OCI-LY1 (cell line): ENCODE measurements at regions not wholly inside any gene's neighbourhood (a gene's known extent, or its start where the extent isn't known, plus 50 kb on each side); places are given as distances from the start of the nearest gene placed in this dataset.

Experiments
- H2AFZ ChIP-seq: fragments of 200-600 bp; sonication (generic), shearing (Covaris generic); 2 replicates; pipeline ENCODE4 v1.6.0; 2014; ENCODE audit warnings: antibody characterized with exemption, mild to moderate bottlenecking, low read length
- H3F3A ChIP-seq: fragments of 200-600 bp; sonication (generic), shearing (Covaris generic); 2 replicates; pipeline ENCODE4 v1.6.0; 2014; ENCODE audit warnings: mild to moderate bottlenecking, antibody characterized with exemption, low read length, moderate library complexity; ENCODE audit not compliant: insufficient read depth
- H3K27ac ChIP-seq: fragments of 200-600 bp; sonication (generic); 2 replicates; pipeline ENCODE4 v1.5.1; 2014; ENCODE audit warnings: low read length, mixed run types, mild to moderate bottlenecking, low read depth; ENCODE audit not compliant: poor library complexity, severe bottlenecking
- H3K27me3 ChIP-seq: fragments of 200-600 bp; sonication (generic); 2 replicates; pipeline ENCODE4 v1.6.0; 2014; ENCODE audit warnings: antibody characterized with exemption, mild to moderate bottlenecking, low read length, moderate library complexity; ENCODE audit not compliant: insufficient read depth
- H3K36me3 ChIP-seq: fragments of 200-600 bp; sonication (generic); 2 replicates; pipeline ENCODE4 v1.6.1; 2014; ENCODE audit warnings: mild to moderate bottlenecking, antibody characterized with exemption, low read length, moderate library complexity, mixed read lengths; ENCODE audit not compliant: insufficient read depth
- H3K4me1 ChIP-seq: fragments of 200-600 bp; sonication (generic); 2 replicates; pipeline ENCODE4 v1.5.1; 2014; ENCODE audit warnings: mild to moderate bottlenecking, low read length, moderate library complexity; ENCODE audit not compliant: insufficient read depth, severe bottlenecking
- H3K4me2 ChIP-seq: fragments of 200-600 bp; sonication (generic), shearing (Covaris generic); 2 replicates; pipeline ENCODE4 v1.6.1; 2014; ENCODE audit warnings: low read length
- H3K4me3 ChIP-seq: fragments of 200-600 bp; sonication (generic); 2 replicates; pipeline ENCODE4 v1.5.1; 2014; ENCODE audit warnings: low read length, low read depth, mild to moderate bottlenecking, mixed read lengths; ENCODE audit not compliant: poor library complexity, severe bottlenecking
- H3K79me2 ChIP-seq: fragments of 200-600 bp; shearing (Covaris generic); 2 replicates; pipeline ENCODE4 v1.6.1; 2016; ENCODE audit warnings: mixed run types, low read length, mixed read lengths; ENCODE audit not compliant: insufficient read depth
- H3K9ac ChIP-seq: fragments of 200-600 bp; sonication (generic), shearing (Covaris generic); 2 replicates; pipeline ENCODE4 v1.6.1; 2014; ENCODE audit warnings: mild to moderate bottlenecking, low read length, mixed read lengths
- H3K9me2 ChIP-seq: fragments of 200-600 bp; sonication (generic), shearing (Covaris generic); 2 replicates; pipeline ENCODE4 v1.6.1; 2014; ENCODE audit warnings: low read depth, mild to moderate bottlenecking, low read length, mixed read lengths
- H3K9me3 ChIP-seq: fragments of 200-600 bp; shearing (Covaris generic); 2 replicates; pipeline ENCODE4 v1.6.1; 2014; ENCODE audit warnings: low read length, mixed read lengths
- H4K20me1 ChIP-seq: fragments of 200-600 bp; sonication (generic), shearing (Covaris generic); 2 replicates; pipeline ENCODE4 v1.6.0; 2016; ENCODE audit warnings: mild to moderate bottlenecking, low read length; ENCODE audit not compliant: insufficient read depth
- EZH2 ChIP-seq: fragments of 200-600 bp; sonication (generic), shearing (Covaris generic); IDR thresholded peaks from 2 replicates; pipeline ENCODE4 v1.8.0; 2017; ENCODE audit warnings: borderline replicate concordance, mixed run types, mild to moderate bottlenecking, antibody characterized with exemption, low read length, moderate library complexity, mixed read lengths
- TF ChIP-seq, protein P1 (sequence below): fragments of 200-600 bp; sonication (generic), shearing (Covaris generic); IDR thresholded peaks from 2 replicates; pipeline ENCODE4 v1.5.1; 2017; ENCODE audit warnings: mild to moderate bottlenecking, antibody characterized with exemption, low read length, moderate library complexity, mixed read lengths

GRCh38 chr15:26087881-26088280, 224.8 kb upstream of the ATP10A start:
- TF ChIP-seq, protein P1, sequence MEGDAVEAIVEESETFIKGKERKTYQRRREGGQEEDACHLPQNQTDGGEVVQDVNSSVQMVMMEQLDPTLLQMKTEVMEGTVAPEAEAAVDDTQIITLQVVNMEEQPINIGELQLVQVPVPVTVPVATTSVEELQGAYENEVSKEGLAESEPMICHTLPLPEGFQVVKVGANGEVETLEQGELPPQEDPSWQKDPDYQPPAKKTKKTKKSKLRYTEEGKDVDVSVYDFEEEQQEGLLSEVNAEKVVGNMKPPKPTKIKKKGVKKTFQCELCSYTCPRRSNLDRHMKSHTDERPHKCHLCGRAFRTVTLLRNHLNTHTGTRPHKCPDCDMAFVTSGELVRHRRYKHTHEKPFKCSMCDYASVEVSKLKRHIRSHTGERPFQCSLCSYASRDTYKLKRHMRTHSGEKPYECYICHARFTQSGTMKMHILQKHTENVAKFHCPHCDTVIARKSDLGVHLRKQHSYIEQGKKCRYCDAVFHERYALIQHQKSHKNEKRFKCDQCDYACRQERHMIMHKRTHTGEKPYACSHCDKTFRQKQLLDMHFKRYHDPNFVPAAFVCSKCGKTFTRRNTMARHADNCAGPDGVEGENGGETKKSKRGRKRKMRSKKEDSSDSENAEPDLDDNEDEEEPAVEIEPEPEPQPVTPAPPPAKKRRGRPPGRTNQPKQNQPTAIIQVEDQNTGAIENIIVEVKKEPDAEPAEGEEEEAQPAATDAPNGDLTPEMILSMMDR, result no peak
- H3K27me3 ChIP-seq, result no peaks in the 10 kb centered on the region
- H3K4me2 ChIP-seq, result no peak overlapping the region
- H2AFZ ChIP-seq, result no peak overlapping the region
- H3K36me3 ChIP-seq, result no peaks in the 10 kb centered on the region
- no peaks in the 10 kb centered on the region for H3K9me2 ChIP-seq
- H3K4me3 ChIP-seq, result no peak overlapping the region
- H3K79me2 ChIP-seq, result no peaks in the 10 kb centered on the region
- no peaks in the 10 kb centered on the region for H4K20me1 ChIP-seq
- H3K27ac ChIP-seq, result no peak overlapping the region
- H3K9me3 ChIP-seq, result no peaks in the 10 kb centered on the region
- no peaks in the 10 kb centered on the region for H3F3A ChIP-seq
- no peaks in the 10 kb centered on the region for H3K4me1 ChIP-seq
- H3K9ac ChIP-seq, result no peak overlapping the region

GRCh38 chr15:26087395-26087794, 224.3 kb upstream of the ATP10A start:
- Histone ChIP-seq H3K4me2 (no peak overlapping the region), H3K9ac (no peak overlapping the region), H3K9me3 (no peaks in the 10 kb centered on the region), H3K36me3 (no peaks in the 10 kb centered on the region), H3K27me3 (no peaks in the 10 kb centered on the region), H3K4me3 (no peak overlapping the region), H4K20me1 (no peaks in the 10 kb centered on the region), H3K9me2 (no peaks in the 10 kb centered on the region), H3K27ac (no peak overlapping the region), H3K4me1 (no peaks in the 10 kb centered on the region), H3K79me2 (no peaks in the 10 kb centered on the region), H2AFZ (no peak overlapping the region), H3F3A (no peaks in the 10 kb centered on the region)
- no peak for TF ChIP-seq EZH2
- TF ChIP-seq, protein P1, result no peak

DNA sequence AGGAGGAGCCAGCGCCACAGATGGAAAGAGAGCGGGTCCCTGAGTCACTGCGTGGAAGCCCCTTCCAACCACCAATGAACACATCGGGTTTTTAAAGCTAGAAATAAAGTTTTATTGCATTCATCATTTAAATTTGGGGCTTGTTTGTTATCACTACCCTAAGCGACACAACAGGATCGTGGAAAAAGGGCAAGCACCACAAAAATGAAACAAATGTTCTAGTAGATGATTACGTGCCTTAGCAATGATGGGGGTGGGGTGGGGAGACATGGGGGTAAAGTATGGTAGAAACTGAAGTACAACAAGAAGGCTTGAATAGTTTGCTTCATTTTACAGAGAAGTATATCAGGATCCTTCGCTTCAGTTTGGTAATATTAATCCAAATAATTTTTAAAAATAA, 221.6 kb upstream of the ATP10A start:
- Histone ChIP-seq H3K79me2 (no peaks in the 10 kb centered on the region), H3F3A (no peaks in the 10 kb centered on the region), H3K27ac (no peak overlapping the region), H2AFZ (no peak overlapping the region), H3K4me3 (no peak overlapping the region), H3K27me3 (no peaks in the 10 kb centered on the region), H4K20me1 (no peaks in the 10 kb centered on the region), H3K36me3 (no peaks in the 10 kb centered on the region), H3K4me2 (no peak overlapping the region), H3K9me3 (no peaks in the 10 kb centered on the region), H3K4me1 (no peaks in the 10 kb centered on the region), H3K9ac (no peak overlapping the region), H3K9me2 (no peaks in the 10 kb centered on the region)
- no peak for TF ChIP-seq EZH2
- TF ChIP-seq, protein P1, result no peak
